H4 (cell line): ENCODE measurements at regions not wholly inside any gene's neighbourhood (a gene's known extent, or its start where the extent isn't known, plus 50 kb on each side); places are given as distances from the start of the nearest gene placed in this dataset.

Experiments used
- DNase-seq: peaks from one replicate; pipeline ENCODE4 v3.0.0-alpha.2; 2015; ENCODE audit warnings: low spot score

- no peak for DNase-seq
These were observed 167.8 kb downstream of the RAB28 start for GRCh38 chr4:13316354-13316753.

DNA sequence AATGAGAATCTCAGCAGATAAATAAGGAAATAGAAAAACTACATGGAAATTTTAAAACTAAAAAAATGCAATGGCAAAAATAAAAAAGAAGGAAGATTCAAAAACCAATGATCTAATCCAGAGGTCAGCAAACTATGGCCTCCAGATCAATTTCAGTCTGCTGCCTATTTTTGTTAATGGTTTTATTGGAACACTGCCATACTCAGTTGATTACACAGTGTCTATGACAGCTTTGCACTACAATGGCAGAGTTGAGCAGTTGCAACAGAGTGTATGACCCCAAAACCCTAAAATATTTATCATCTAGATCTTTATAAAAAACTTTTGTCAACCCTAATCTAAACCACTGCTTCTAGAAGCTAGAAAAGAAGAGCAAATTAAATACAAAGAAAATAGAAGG, 170.3 kb downstream of the RAB28 start:
- no peak for DNase-seq

GRCh38 chr4:13312264-13312663, 171.9 kb downstream of the RAB28 start:
- no peak for DNase-seq

GRCh38 chr4:13309751-13310150, 174.4 kb downstream of the RAB28 start:
- no peak for DNase-seq

- no peak for DNase-seq
These were observed 177.8 kb downstream of the RAB28 start for GRCh38 chr4:13306356-13306755.

- no peak for DNase-seq
These were observed 181.3 kb downstream of the RAB28 start for GRCh38 chr4:13302876-13303275.

- no peak for DNase-seq
These were observed 184.8 kb downstream of the RAB28 start for GRCh38 chr4:13299343-13299742.

GRCh38 chr4:13298655-13299054, 185.5 kb downstream of the RAB28 start:
- DNase-seq, result peak; percentile 43

- DNase-seq, result no peak
These were observed 187.2 kb downstream of the RAB28 start for GRCh38 chr4:13296986-13297385.

GRCh38 chr4:13294961-13295605, 189.1 kb downstream of the RAB28 start:
- DNase-seq, result no peak

DNA sequence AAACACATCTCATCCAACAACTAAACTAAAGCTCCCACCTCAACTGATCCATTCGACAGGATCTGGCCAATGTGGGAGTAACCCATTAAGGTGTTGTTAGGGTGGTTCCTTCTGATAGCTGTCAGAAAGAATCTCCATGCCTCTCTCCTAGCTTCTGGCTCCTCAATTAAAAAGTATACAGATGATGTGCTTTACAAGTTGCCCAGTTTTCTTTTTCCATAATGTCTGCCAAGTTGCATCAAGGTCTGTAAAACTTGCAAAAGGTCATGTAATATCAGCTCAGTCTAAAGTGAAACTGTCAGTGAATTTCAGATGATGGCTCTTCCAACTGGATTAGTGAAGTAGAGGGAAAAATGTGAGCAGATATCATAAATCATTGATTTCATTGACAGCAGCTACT, 191.8 kb downstream of the RAB28 start:
- no peak for DNase-seq

- no peak for DNase-seq
These were observed 194.7 kb downstream of the RAB28 start for GRCh38 chr4:13289391-13289790.

DNA sequence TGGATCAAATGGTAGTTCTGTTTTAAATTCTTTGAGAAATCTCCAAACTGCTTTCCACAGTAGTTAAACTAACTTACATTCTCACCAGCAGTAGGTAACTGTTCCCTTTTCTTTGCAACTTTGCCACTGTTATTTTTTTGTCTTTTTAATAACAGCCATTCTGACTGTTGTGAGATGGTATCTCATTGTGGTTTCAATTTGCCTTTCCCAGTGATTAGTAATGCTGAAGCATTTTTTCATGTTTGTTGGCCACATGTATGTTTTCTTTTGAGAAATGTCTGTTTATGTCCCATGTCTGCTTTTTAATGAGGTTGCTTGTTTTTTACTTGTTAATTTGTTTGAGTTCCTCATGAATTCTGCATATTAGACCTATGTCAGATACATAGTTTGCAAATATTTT, 198.8 kb downstream of the RAB28 start:
- no peak for DNase-seq

GRCh38 chr4:13284932-13285331, 199.2 kb downstream of the RAB28 start:
- DNase-seq, result no peak

GRCh38 chr4:13276357-13276756, 207.8 kb downstream of the RAB28 start:
- DNase-seq, result no peak

DNA sequence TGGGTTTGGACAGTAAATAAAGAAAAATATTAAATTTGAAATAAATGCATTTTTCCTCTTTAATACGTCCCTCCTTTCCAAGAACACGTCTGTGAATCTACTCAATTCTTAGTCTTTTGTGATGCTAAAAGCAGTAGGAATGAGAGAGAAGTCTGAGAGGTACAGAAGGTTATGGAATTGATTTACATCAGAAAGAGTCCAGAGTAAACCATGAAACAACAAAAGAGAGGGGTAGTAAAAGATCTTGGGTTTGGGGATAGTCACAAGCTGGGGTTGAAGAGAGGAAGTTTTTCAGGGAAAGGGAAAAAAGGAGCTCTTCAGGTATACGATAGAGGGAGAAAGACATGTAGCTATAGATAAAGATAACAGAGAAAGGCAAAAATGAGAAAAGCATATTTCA, 215.4 kb downstream of the RAB28 start:
- no peak for DNase-seq

GRCh38 chr4:13268165-13268564, 216.0 kb downstream of the RAB28 start:
- DNase-seq, result no peak

DNA sequence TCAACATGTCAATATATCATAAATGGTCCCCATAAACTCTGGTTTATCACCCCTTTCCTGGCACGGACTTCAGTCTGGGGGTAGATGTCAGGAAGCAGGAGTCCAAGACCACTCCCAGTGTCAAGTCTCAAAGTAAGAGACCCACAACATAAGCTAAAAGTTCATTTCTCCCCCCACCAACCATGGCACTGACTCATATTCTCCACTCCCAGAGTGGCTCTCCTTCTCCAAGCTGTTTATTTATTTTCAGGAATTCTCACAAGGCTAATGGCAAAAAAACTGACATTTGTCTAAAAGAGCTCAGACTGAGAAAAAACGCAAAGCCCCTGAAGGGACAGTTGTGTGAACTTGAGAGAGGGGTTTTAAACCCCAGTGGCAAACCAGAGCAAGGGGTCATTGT, 217.0 kb downstream of the RAB28 start:
- peak; percentile 21 for DNase-seq

- DNase-seq, result no peak
These were observed 217.5 kb downstream of the RAB28 start for GRCh38 chr4:13266687-13267086.

DNA sequence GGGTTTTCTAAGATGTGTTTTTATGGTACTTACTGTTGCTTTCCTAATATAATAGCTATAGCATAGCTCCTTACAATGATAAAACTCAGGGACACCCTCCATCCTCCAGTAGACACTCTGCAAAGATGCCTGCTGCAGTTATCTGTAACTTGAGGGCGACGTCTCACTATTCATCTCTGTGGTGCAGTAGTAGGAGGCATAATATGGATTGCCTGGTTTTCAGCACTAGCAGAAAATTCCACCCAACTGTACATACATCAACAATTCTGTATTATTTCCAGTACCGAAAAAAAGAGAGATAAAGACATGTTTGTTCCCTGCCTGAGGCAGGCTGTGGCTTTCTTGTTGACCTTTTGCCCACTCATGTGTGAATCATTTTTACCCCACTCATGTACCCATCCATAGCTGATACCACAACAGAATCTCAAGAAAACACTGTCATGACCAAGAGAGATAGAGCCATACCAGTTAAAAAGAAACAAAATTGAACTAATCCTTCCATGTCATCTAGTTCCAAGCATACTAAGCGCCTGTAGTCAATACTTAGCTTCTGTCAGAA, 220.1 kb downstream of the RAB28 start:
- DNase-seq, result no peak

DNA sequence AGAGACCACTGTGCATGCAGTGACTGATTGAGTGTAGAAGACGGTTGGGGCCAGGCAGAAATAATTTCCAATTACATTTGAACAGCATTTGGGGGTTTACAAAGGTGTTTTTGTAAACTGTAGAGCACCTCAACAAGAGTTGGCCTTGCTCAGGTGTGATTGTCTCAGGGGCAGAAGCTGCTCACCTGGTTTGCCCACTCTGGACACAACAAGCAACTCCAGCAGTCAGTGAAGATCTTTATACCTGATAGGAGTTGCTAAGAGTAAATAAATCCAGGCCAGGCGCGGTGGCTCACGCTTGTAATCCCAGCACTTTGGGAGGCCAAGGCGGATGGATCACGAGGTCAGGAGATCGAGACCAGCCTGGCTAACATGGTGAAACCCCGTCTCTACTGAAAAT, 221.3 kb downstream of the RAB28 start:
- DNase-seq, result no peak

DNA sequence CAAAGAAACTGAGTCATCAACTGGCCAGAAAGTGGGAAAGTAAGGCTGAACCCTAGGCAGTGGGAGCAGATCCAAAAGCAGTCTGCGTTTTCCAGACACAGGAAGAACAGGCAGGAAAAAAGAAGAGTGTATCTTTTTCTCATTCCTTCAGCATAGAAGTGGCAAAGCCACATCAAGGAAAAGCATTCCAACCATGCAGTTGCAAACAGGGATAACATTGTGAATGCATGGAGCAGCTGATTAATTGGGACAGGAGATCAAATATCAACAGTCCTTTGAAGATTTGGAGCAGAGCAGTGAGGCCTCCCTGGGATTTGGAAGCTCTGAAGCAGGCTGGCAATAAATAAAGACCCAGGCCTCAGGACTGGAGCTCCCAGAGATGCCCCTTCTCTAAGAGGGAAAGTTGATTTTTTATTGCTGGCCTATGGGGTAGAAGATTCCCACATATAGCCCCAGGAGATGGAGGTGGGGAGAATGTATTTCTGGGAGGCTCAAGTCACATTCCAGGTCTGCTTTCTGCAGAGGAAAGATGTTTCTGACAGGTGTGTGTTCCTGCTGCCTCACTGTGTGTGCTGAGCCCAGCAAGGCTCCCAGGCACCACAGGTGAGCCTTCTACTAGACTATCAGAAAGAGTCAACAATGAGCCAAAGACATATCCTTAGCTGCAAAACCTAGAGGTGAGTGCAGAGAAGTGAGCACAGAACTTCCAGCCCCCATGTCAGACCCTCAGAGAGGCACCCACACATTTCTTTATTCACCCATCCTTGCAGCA, 222.5 kb downstream of the RAB28 start:
- no peak for DNase-seq

- DNase-seq, result no peak
These were observed 223.6 kb downstream of the RAB28 start for GRCh38 chr4:13260513-13260912.
